SIG-M5 (cell line): ENCODE measurements at regions not wholly inside any gene's neighbourhood (a gene's known extent, or its start where the extent isn't known, plus 50 kb on each side); places are given as distances from the start of the nearest gene placed in this dataset.

Source experiments
- DNase-seq: peaks from one replicate; lab custom pipeline; 2025; lab: John Stamatoyannopoulos, UW

DNA sequence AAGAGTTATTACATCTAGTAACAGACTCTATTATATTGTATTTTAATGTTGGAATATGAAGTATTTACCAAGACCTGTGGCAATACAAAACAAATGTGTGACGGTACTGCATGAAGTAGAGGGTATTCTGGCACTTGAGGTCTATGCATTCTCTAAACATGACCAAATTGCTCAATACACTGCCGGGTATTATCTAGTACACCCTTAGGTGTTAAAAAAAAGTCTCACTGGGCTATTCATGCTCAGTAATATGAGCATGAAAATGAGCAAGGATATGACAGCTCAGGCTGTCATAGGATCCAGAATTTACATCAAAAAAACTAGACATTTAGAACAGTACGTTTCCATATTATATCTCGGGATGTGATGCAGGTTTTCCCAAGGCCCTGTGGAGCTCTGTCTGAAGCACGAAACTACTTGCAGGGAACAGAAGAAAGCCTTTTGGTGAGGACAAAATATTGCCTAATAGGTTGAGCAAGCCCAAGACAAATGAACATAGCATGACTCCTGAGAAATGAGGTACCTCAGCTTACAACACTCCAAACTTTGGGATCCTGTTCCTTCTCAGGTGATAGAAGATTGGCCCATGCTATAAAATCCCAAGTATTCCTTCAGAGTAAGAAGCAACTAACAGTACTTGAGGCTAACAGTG lies 74.1 kb upstream of the MAOA start:
- DNase-seq, result no peak

DNA sequence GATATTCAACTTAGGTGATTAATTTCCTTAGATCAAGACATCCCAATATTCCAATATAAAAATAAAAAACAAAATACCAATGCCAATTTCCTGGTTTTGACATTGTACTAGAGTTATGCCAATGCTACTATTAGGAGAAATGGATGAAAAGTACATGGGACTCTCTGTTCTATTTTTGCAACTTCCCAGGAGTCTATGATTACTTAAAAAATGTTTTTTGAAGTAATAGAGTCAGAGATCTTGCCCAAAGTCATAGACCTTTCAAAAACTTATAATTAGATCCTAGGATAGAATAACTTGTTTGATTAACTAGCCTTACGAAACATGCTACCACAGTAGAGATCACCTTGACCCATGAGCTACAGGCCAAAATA lies 73.6 kb upstream of the MAOA start:
- DNase-seq, result no peak

DNA sequence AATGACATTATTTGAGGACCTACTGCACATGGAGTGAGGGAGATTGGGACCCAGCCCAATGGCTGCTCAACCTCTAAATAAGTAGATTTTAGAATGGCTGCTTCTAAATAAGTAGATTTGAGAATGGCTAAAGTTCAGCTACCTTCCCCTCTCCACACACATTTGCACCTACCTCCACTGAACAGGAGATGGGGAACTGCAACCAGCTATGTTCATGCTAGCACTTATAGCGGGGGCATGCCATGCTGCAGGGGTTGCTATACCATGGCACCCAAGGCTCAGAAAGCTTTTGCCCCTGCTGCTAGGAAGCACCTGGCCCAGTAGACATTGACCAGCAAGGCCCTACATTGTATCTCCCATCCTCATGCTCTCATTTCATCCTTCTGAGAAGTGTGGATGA lies 70.2 kb upstream of the MAOA start:
- no peak for DNase-seq

DNA sequence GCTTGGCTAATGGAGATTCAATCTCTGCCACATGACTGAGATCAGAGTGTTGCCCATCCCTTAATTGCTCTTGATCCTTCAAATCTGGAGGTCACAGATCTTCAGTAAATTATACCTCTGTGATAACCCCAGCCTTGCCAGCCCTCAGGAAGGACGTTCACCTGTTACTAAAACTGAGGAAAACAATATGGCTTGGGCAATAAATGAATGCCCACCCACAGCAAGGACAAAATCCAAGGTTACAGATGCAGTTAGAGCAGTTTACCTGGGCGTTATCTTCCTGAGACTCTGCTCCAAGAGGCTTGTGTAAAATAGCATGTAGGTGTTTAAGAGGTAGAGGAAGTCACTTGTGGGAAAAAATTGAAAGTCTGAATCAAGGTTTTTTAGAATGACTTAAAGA lies 69.3 kb upstream of the MAOA start:
- DNase-seq, result no peak

DNA sequence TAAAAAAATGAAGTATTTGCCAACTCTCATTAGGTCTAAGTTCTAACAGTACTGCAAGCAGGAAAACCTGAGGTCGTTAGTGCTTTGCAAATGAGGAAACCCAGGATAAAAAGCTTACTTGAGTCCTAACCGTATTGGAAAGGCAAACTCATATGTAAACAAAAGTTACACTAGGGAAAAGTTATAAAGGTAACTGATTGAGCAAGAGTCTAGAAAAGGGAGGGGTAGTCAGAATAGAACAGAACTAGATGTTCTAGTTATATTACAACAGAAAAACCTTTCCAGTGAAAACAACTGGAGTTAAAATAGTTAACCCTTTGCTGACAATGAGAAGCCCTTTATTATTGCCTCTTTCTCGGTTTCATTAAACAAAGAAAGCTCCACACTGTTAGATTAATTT lies 66.4 kb upstream of the MAOA start:
- no peak for DNase-seq

DNA sequence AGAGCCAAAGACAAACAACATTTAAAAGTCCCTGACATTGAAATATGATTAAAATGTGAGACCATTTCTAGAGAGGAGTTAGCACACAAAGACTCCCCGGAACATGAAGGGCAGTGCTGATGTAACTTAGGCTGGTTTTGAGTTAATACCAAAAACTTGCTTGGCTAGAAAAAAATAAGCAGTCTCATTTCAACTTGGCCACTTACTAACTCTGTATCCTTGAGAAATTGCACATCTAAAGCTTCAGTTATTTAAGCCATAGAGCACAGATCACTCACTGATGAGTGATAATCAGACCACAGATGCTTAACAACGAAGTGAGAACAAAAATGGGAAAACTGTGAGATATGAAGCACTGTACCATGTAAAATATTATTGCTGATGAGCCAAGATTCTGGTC lies 65.9 kb upstream of the MAOA start:
- no peak for DNase-seq

DNA sequence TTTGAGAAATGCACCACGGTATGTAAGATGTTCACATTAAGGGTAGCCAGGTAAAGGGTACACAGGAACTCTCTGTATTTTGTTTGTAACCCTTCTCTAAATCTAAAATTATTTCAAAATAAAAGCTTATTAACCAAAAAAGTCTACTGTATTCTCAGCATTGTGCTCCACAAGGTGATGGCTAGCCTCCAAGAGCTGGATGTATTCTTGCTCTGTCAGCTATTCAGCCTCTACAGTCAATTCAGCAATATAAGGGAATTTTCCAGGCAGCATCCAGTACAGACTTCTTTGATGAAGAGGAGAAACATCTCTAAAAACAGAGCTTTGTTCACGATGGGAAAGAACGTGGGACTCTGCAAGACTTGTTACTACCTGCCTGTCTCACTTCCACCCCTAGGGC lies 63.5 kb upstream of the MAOA start:
- no peak for DNase-seq

DNA sequence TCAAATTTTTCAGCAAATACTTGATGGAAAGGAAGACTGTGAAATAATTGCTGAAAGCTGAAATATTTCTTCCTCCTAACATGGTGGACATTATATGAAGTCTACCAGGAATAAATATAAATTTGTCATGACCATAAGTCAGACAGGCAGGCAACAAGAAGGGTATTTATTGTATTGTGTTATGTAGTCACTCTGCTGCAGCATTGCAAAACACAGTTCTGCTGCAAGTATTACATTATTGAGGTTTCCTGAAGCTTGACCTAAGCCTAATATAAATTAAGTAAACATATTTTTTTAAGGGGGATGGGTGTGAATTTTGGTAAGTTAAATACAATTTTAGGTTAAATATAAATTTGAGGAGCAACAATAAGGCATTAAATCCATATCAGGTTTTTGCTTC lies 60.2 kb upstream of the MAOA start:
- DNase-seq, result no peak

DNA sequence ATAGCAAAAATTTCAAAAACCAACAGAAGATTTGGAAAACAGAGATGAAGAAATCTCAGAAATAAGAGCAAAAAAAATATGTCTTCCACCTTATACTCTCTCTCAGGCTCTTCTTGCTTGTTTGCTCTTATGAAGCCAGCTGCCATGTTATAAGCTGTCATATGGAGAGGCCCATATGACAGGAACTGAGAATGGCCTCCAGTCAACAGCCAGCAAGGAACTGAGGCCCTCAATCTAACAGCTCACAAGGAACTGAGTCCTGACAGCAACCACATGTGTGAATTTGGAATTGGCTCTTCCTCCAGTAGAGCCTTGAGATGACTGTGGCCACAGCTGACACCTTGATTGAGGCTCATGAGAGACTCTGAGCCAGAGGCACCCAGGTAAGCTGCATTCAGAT lies 51.3 kb upstream of the MAOA start:
- DNase-seq, result no peak

DNA sequence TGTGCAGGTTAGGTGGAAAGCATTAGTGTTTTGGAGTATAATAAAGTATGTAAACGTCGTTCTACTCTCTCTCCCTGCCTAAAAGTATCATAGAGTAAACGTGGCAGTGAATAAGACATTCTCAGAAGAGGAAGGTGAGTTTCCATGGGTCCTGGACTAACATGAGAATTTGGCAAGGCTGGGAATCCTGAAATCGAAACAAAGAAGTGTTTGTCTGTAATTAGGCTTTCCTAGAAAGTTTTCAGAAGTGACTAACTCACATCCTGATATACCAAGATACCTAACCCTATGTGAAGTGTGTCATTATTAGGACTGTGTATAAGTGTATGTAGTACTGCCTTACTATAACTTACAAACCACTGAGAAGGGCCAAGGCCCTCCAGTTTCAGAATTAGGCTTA lies 50.7 kb upstream of the MAOA start:
- DNase-seq, result no peak
